HL-60 (cell line): ENCODE measurements at regions not wholly inside any gene's neighbourhood (a gene's known extent, or its start where the extent isn't known, plus 50 kb on each side); places are given as distances from the start of the nearest gene placed in this dataset.

Experiments used
- DNase-seq, 2 experiments: peaks; one replicate each; pipeline ENCODE4 v3.0.0-alpha.2; 2010 to 2020; ENCODE audit warnings: low read depth in 1 of 2, low spot score in 1 of 2
- H3K27ac ChIP-seq: fragments of 250-450 bp; sonication (Bioruptor Pico); replicated peaks from 2 replicates; pipeline ENCODE4 v1.5.1; 2020; ENCODE audit warnings: mild to moderate bottlenecking, moderate library complexity
- H3K27me3 ChIP-seq: fragments of 250-450 bp; sonication (Bioruptor Pico); 2 replicates; pipeline ENCODE4 v1.5.1; 2021; ENCODE audit warnings: mild to moderate bottlenecking, moderate library complexity; ENCODE audit not compliant: insufficient read depth, poor library complexity, severe bottlenecking
- H3K4me3 ChIP-seq: replicated peaks from 2 replicates; pipeline ENCODE4 v1.5.1; 2011; ENCODE audit warnings: mild to moderate bottlenecking, control low read depth, low read length; ENCODE audit not compliant: insufficient read depth
- CTCF ChIP-seq: IDR thresholded peaks from one replicate; pipeline ENCODE4 v1.5.1; 2011; ENCODE audit warnings: low read length, control low read depth, inconsistent platforms; ENCODE audit not compliant: insufficient read depth
- GABPA ChIP-seq: IDR thresholded peaks from 2 replicates; pipeline ENCODE4 v1.6.1; 2012; ENCODE audit warnings: low read depth
- POLR2AphosphoS5 ChIP-seq: IDR thresholded peaks from 2 replicates; pipeline ENCODE4 v1.6.1; 2012; ENCODE audit warnings: low read depth
- REST ChIP-seq: IDR thresholded peaks from 2 replicates; pipeline ENCODE4 v1.6.1; 2012; ENCODE audit warnings: low read depth; ENCODE audit not compliant: insufficient replicate concordance
- SPI1 ChIP-seq: IDR thresholded peaks from 2 replicates; pipeline ENCODE4 v1.6.1; 2012; ENCODE audit warnings: low read depth, mild to moderate bottlenecking, borderline replicate concordance

- Histone ChIP-seq H3K27ac (no peak overlapping the region), H3K4me3 (no peak overlapping the region), H3K27me3 (no peaks in the 10 kb centered on the region)
- TF ChIP-seq GABPA (no peak), CTCF (no peak)
- no peak for DNase-seq
Measured at GRCh38 chr12:90015228-90015627, 306.6 kb upstream of the ATP2B1 start.

- no peak for TF ChIP-seq CTCF
- no peak for TF ChIP-seq REST
- TF ChIP-seq POLR2AphosphoS5, result no peak
- no peak for DNase-seq
- Histone ChIP-seq H3K4me3 (no peak overlapping the region), H3K27me3 (no peaks in the 10 kb centered on the region), H3K27ac (no peak overlapping the region)
Measured at GRCh38 chr12:90013409-90013808, 304.8 kb upstream of the ATP2B1 start.

- TF ChIP-seq SPI1, result no peak
- TF ChIP-seq CTCF, result no peak
- no peak for TF ChIP-seq GABPA
- no peak for TF ChIP-seq REST
- no peak for TF ChIP-seq POLR2AphosphoS5
- no peak overlapping the region for H3K27ac ChIP-seq
- no peak for DNase-seq
Measured at GRCh38 chr12:90010089-90010488, 301.5 kb upstream of the ATP2B1 start.

GRCh38 chr12:90008277-90008676, 299.6 kb upstream of the ATP2B1 start:
- no peak overlapping the region for H3K4me3 ChIP-seq
- DNase-seq, result no peak

More at GRCh38 chr12:90010089-90010488, 301.5 kb upstream of the ATP2B1 start:
- no peak overlapping the region for H3K4me3 ChIP-seq
- no peaks in the 10 kb centered on the region for H3K27me3 ChIP-seq

More at GRCh38 chr12:90008277-90008676, 299.6 kb upstream of the ATP2B1 start:
- no peak for TF ChIP-seq REST
- no peak for TF ChIP-seq POLR2AphosphoS5
- TF ChIP-seq CTCF, result no peak
- no peak for TF ChIP-seq SPI1
- TF ChIP-seq GABPA, result no peak
- Histone ChIP-seq H3K27ac (no peak overlapping the region), H3K27me3 (no peaks in the 10 kb centered on the region)
